ENCODE measurements at regions not wholly inside any gene's neighbourhood (a gene's known extent, or its start where the extent isn't known, plus 50 kb on each side); places are given as distances from the start of the nearest gene placed in this dataset.

DNA sequence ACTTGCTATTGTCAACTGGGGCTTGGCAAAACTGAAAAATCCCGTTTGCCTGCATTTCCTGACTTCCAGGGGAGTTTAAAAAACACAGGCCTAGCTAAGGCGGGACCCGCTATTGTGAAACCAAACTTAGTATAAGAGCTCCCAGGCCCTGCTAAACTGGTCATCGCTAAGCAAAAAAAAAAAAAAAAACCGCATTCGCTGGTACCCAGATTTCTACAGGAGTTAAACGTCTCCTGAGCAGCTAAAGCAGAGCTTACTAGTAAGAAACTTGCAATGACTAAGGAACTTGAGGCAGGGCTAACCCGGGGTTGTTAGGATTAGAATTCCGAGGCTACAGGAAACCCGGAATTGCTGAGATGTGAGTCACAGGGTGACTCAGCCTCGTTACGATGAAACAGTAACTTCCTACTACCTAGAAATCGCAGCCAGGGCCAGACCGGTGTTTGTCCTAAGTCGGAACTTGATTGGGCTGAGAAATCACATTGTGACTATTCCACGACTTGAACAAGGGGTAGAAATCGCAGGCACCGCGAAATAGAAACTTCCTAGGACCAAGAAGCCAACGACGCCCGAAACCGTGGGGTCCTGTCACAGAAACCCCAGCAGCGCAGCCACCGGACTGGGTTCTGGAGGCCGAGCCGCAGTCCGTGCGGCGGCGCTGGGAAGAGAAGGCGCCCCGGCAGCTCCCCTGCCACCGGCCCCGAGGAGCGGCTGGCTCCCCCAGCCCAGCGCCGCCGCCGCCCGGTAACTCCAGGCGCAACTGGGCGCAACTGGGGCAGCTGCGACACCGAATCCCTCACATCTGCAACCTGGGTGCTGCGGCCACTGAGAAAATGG lies 89.4 kb downstream of the ANXA2R start:
- peaks cover 0 to 36% (median 13%) of the 10 kb centered on the region in 4 donors for H3K4me1 ChIP-seq
- H3K27me3 ChIP-seq = peaks cover 0 to 3% of the 10 kb centered on the region in 2 donors
- no peaks in the 10 kb centered on the region for H3K36me3 ChIP-seq
- H3K27ac ChIP-seq = peak overlapping the region; percentile 78 to 92
- H3K4me3 ChIP-seq = peak overlapping the region; percentile 56 to 60
- TF ChIP-seq, protein P1, sequence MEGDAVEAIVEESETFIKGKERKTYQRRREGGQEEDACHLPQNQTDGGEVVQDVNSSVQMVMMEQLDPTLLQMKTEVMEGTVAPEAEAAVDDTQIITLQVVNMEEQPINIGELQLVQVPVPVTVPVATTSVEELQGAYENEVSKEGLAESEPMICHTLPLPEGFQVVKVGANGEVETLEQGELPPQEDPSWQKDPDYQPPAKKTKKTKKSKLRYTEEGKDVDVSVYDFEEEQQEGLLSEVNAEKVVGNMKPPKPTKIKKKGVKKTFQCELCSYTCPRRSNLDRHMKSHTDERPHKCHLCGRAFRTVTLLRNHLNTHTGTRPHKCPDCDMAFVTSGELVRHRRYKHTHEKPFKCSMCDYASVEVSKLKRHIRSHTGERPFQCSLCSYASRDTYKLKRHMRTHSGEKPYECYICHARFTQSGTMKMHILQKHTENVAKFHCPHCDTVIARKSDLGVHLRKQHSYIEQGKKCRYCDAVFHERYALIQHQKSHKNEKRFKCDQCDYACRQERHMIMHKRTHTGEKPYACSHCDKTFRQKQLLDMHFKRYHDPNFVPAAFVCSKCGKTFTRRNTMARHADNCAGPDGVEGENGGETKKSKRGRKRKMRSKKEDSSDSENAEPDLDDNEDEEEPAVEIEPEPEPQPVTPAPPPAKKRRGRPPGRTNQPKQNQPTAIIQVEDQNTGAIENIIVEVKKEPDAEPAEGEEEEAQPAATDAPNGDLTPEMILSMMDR (IDR thresholded peaks at IDR 0.05) = peak in 1 of 2 experiments; percentile 16
- DNase-seq = peak; percentile 81 to 90
- intact Hi-C loops (cut with DNase I; ENCODE audit: low total_unique reads) = loop anchor here (5.0 kb wide), 2 partner anchors 42 to 92 kb away; partner anchors contain the start of gene ANXA2R
- peaks cover 0 to 30% (median 25%) of the 10 kb centered on the region in 3 donors for H3K9me3 ChIP-seq

GRCh38 chr5:42950116-42950455 lies 90.0 kb downstream of the ANXA2R start:
- Histone ChIP-seq H3K27me3 (peaks cover 0 to 3% of the 10 kb centered on the region in 2 donors), H3K4me1 (peaks cover 0 to 36% (median 13%) of the 10 kb centered on the region in 4 donors), H3K4me3 (peak overlapping the region; percentile 56 to 60), H3K27ac (peak overlapping the region; percentile 78 to 92), H3K36me3 (no peaks in the 10 kb centered on the region), H3K9me3 (peaks cover 0 to 29% (median 22%) of the 10 kb centered on the region in 3 donors)
- DNase-seq = no peak
- TF ChIP-seq, protein P1 (IDR thresholded peaks at IDR 0.05) = no peak
- intact Hi-C loops (cut with DNase I; ENCODE audit: low total_unique reads) = loop anchor here (5.0 kb wide), 2 partner anchors 42 to 92 kb away; partner anchors contain the start of gene ANXA2R

GRCh38 chr5:42949348-42950115 lies 90.6 kb downstream of the ANXA2R start:
- Histone ChIP-seq H3K27me3 (peaks cover 0 to 3% of the 10 kb centered on the region in 2 donors), H3K4me1 (peaks cover 0 to 36% (median 13%) of the 10 kb centered on the region in 4 donors), H3K27ac (peak overlapping the region; percentile 78 to 92), H3K4me3 (peak overlapping the region; percentile 56 to 60), H3K36me3 (no peaks in the 10 kb centered on the region), H3K9me3 (peaks cover 0 to 23% (median 16%) of the 10 kb centered on the region in 3 donors)
- TF ChIP-seq, protein P1 (IDR thresholded peaks at IDR 0.05) = peak; percentile 47 to 50
- peak; percentile 61 to 77 for DNase-seq
- intact Hi-C loops (cut with DNase I; ENCODE audit: low total_unique reads) = loop anchor here (5.0 kb wide), 2 partner anchors 43 to 93 kb away; partner anchors contain the start of gene ANXA2R

DNA sequence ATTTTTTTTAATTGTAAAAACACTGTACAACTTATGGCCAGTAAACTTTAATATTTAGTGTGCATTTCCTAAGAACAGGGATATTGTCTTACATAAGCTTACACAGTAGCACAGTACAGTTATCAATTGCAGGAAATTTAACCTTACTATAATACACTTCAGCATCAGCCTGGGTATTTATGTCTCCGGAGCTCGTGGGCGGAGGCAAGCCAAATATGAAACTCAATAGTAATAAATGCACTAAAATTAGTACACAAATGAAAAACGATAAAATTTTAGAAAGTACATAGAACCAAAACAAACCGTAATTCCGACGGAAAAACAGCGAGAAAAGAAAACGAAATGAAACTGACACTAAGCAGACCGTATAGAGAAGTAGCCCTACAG lies 91.2 kb downstream of the ANXA2R start:
- H3K27ac ChIP-seq = peak overlapping the region in 1 of 2 donors; percentile 92
- DNase-seq = no peak
- intact Hi-C loops (cut with DNase I; ENCODE audit: low total_unique reads) = no loop called here
- H3K4me1 ChIP-seq = peaks cover 0 to 40% (median 14%) of the 10 kb centered on the region in 4 donors
- peaks cover 0 to 17% (median 12%) of the 10 kb centered on the region in 3 donors for H3K9me3 ChIP-seq
- TF ChIP-seq, protein P1 (IDR thresholded peaks at IDR 0.05) = no peak
- H3K4me3 ChIP-seq = peak overlapping the region; percentile 56 to 60
- no peaks in the 10 kb centered on the region for H3K36me3 ChIP-seq
- peaks cover 0 to 3% of the 10 kb centered on the region in 2 donors for H3K27me3 ChIP-seq

DNA sequence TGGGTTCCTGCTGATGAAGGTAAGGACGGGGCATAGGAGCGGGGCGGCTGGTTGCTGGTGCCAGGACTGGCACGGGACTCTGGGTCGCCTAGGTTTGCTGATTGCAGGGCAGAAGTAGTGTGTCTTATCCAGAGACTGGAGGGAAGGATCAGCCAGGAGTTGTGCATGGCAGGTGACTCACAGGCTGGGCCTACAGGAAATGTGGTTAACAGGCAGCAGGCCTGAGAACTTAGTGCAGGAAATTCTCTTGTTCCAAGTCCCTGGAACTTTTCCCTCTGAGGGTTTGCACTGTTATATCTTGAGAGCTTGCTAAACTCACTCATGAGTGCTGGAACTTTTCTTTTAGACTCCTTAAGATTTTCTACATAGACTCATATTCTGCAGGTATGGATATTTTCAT lies 95.1 kb downstream of the ANXA2R start:
- no peak overlapping the region for H3K4me3 ChIP-seq
- TF ChIP-seq, protein P1 (IDR thresholded peaks at IDR 0.05) = no peak
- no peak overlapping the region for H3K27ac ChIP-seq
- H3K27me3 ChIP-seq = peaks cover 0 to 8% of the 10 kb centered on the region in 2 donors
- H3K4me1 ChIP-seq = peaks cover 0 to 24% (median 9%) of the 10 kb centered on the region in 4 donors
- no peaks in the 10 kb centered on the region for H3K9me3 ChIP-seq
- no peak for DNase-seq
- no peaks in the 10 kb centered on the region for H3K36me3 ChIP-seq
- intact Hi-C loops (cut with DNase I; ENCODE audit: low total_unique reads) = no loop called here

Measured in tibial artery (tissue), 4 donors.